Upper lobe of left lung (tissue), 4 donors: ENCODE measurements at regions not wholly inside any gene's neighbourhood (a gene's known extent, or its start where the extent isn't known, plus 50 kb on each side); places are given as distances from the start of the nearest gene placed in this dataset.

ENCODE experiments used
- POLR2A ChIP-seq, 4 donors: fragments of 450-650 bp; IDR thresholded peaks; one replicate each; pipeline ENCODE4 v1.5.1; 2016 to 2017; ENCODE audit warnings: antibody characterized with exemption in 4 of 4, mild to moderate bottlenecking in 2 of 4
- POLR2AphosphoS5 ChIP-seq, 2 donors: sonication (generic); formaldehyde crosslinking; IDR thresholded peaks; one replicate each; pipeline ENCODE4 v1.5.1; 2017; ENCODE audit warnings: antibody characterized with exemption in 2 of 2
- TF ChIP-seq, protein P1 (sequence below), 6 experiments: fragments of 450-650 bp in 4 of 6; fragments of 200-600 bp in 2 of 6; sonication (generic) in 2 of 6; IDR thresholded peaks; one replicate each; pipeline ENCODE4 v1.5.1; 2016 to 2019; ENCODE audit warnings: antibody characterized with exemption in 6 of 6

DNA sequence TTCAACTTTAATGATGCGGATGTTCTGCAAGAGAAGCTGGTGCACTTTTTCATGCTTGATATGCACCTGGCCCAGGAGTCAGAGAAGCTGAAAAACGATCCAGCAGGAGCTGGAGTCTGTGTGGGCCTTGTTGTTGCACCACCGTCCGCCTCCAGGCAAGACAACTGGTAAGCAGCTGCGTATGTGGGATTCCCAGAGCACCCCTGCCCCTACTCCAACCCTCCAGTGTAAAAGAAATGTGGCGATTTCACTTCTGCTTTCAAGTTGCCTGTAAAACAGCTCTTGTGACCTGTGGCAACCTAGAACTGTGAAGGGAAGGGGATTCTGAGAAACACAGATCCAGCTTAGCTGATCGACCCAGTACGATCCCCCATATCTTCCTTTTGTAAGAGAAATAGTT lies 154.1 kb upstream of the PELI2 start:
- TF ChIP-seq, protein P1, sequence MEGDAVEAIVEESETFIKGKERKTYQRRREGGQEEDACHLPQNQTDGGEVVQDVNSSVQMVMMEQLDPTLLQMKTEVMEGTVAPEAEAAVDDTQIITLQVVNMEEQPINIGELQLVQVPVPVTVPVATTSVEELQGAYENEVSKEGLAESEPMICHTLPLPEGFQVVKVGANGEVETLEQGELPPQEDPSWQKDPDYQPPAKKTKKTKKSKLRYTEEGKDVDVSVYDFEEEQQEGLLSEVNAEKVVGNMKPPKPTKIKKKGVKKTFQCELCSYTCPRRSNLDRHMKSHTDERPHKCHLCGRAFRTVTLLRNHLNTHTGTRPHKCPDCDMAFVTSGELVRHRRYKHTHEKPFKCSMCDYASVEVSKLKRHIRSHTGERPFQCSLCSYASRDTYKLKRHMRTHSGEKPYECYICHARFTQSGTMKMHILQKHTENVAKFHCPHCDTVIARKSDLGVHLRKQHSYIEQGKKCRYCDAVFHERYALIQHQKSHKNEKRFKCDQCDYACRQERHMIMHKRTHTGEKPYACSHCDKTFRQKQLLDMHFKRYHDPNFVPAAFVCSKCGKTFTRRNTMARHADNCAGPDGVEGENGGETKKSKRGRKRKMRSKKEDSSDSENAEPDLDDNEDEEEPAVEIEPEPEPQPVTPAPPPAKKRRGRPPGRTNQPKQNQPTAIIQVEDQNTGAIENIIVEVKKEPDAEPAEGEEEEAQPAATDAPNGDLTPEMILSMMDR (IDR thresholded peaks at IDR 0.05): no peak
- no peak for TF ChIP-seq POLR2A (IDR thresholded peaks at IDR 0.05)
- TF ChIP-seq POLR2AphosphoS5 (IDR thresholded peaks at IDR 0.05): no peak
